ENCODE measurements at regions not wholly inside any gene's neighbourhood (a gene's known extent, or its start where the extent isn't known, plus 50 kb on each side); places are given as distances from the start of the nearest gene placed in this dataset.

GRCh38 chr18:73987247-73987980 lies 160.2 kb downstream of the FBXO15 start:
- no peak overlapping the region for H3K4me2 ChIP-seq
- H4K20me1 ChIP-seq (ENCODE audit: insufficient read depth, poor library complexity, severe bottlenecking) = no peaks in the 10 kb centered on the region
- H3K79me2 ChIP-seq = no peaks in the 10 kb centered on the region
- H3K36me3 ChIP-seq (replicated peaks; ENCODE audit: insufficient read depth, low read depth) = no peaks in the 10 kb centered on the region
- H3K27ac ChIP-seq = no peak overlapping the region
- TF ChIP-seq CTCF (IDR thresholded peaks at IDR 0.05; ENCODE audit: poor library complexity) = no peak
- H3K9me2 ChIP-seq (replicated peaks; ENCODE audit: insufficient read depth) = no peaks in the 10 kb centered on the region
- no peak for DNase-seq (ENCODE audit: low spot score)
- no peak overlapping the region for H3K4me3 ChIP-seq
- H2AFZ ChIP-seq = no peak overlapping the region
- 92% methylated on average over 2 of the region's 2 CpGs for WGBS (ENCODE audit: low lambda C conversion rate, missing lambda C conversion rate)
- H3K4me1 ChIP-seq (ENCODE audit: insufficient read depth) = no peaks in the 10 kb centered on the region
- no peaks in the 10 kb centered on the region for H3K27me3 ChIP-seq
- H3K9me3 ChIP-seq (ENCODE audit: low read depth) = no peaks in the 10 kb centered on the region

GRCh38 chr18:73986711-73987110 lies 160.9 kb downstream of the FBXO15 start:
- Histone ChIP-seq H4K20me1 (ENCODE audit: insufficient read depth, poor library complexity, severe bottlenecking) (no peaks in the 10 kb centered on the region), H3K9me3 (ENCODE audit: low read depth) (no peaks in the 10 kb centered on the region), H2AFZ (no peak overlapping the region), H3K27me3 (no peaks in the 10 kb centered on the region), H3K9me2 (replicated peaks; ENCODE audit: insufficient read depth) (no peaks in the 10 kb centered on the region), H3K4me1 (ENCODE audit: insufficient read depth) (no peaks in the 10 kb centered on the region), H3K79me2 (no peaks in the 10 kb centered on the region), H3K27ac (no peak overlapping the region), H3K36me3 (replicated peaks; ENCODE audit: insufficient read depth, low read depth) (no peaks in the 10 kb centered on the region), H3K4me2 (no peak overlapping the region), H3K4me3 (no peak overlapping the region)
- no peak for TF ChIP-seq EZH2phosphoT487 (IDR thresholded peaks at IDR 0.05; ENCODE audit: low read depth, severe bottlenecking, unreplicated experiment)
- TF ChIP-seq EZH2 (IDR thresholded peaks at IDR 0.05; ENCODE audit: borderline replicate concordance) = no peak
- TF ChIP-seq CTCF (IDR thresholded peaks at IDR 0.05; ENCODE audit: poor library complexity) = no peak
- DNase-seq (ENCODE audit: low spot score) = no peak
- WGBS (ENCODE audit: low lambda C conversion rate, missing lambda C conversion rate) = 48% methylated on average over 3 of the region's 3 CpGs

GRCh38 chr18:73985855-73986625 lies 161.6 kb downstream of the FBXO15 start:
- Histone ChIP-seq H3K36me3 (replicated peaks; ENCODE audit: insufficient read depth, low read depth) (no peaks in the 10 kb centered on the region), H3K4me2 (no peak overlapping the region), H3K9me3 (ENCODE audit: low read depth) (no peaks in the 10 kb centered on the region), H4K20me1 (ENCODE audit: insufficient read depth, poor library complexity, severe bottlenecking) (no peaks in the 10 kb centered on the region), H3K27ac (no peak overlapping the region), H3K4me1 (ENCODE audit: insufficient read depth) (no peaks in the 10 kb centered on the region), H3K79me2 (no peaks in the 10 kb centered on the region), H2AFZ (no peak overlapping the region), H3K9me2 (replicated peaks; ENCODE audit: insufficient read depth) (no peaks in the 10 kb centered on the region), H3K4me3 (no peak overlapping the region), H3K27me3 (no peaks in the 10 kb centered on the region)
- 85% methylated on average over 2 of the region's 2 CpGs for WGBS (ENCODE audit: low lambda C conversion rate, missing lambda C conversion rate)
- DNase-seq (ENCODE audit: low spot score) = no peak
- TF ChIP-seq EZH2phosphoT487 (IDR thresholded peaks at IDR 0.05; ENCODE audit: low read depth, severe bottlenecking, unreplicated experiment) = no peak
- no peak for TF ChIP-seq CTCF (IDR thresholded peaks at IDR 0.05; ENCODE audit: poor library complexity)
- TF ChIP-seq EZH2 (IDR thresholded peaks at IDR 0.05; ENCODE audit: borderline replicate concordance) = no peak

All from hepatocyte (in vitro differentiated cells).